Stimulated activated CD4-positive, alpha-beta T cell treated with anti-CD3 and anti-CD28 coated beads, TNF-alpha, amount 100 ng/mL, for 24 hours (primary cell): ENCODE measurements at regions not wholly inside any gene's neighbourhood (a gene's known extent, or its start where the extent isn't known, plus 50 kb on each side); places are given as distances from the start of the nearest gene placed in this dataset.
"Not testable (repeated sequence)": the region's sequence is repeated elsewhere in the genome, so short reads cannot be mapped to it uniquely, and the experiment has no call there.

Experiments
- DNase-seq, 3 experiments: peaks; one replicate each; pipeline ENCODE4 v3.0.0-alpha.2; 2020; ENCODE audit warnings: low read depth in 3 of 3

- DNase-seq, result no peak
These were observed 141.4 kb upstream of the SERTAD2 start for GRCh38 chr2:64795024-64795592.

GRCh38 chr2:64796926-64797325 lies 143.2 kb upstream of the SERTAD2 start:
- no peak for DNase-seq

GRCh38 chr2:64797881-64798575 lies 144.3 kb upstream of the SERTAD2 start:
- no peak for DNase-seq

GRCh38 chr2:64799592-64800252 lies 146.0 kb upstream of the SERTAD2 start:
- no peak for DNase-seq

GRCh38 chr2:64803776-64804175 lies 150.1 kb upstream of the SERTAD2 start:
- DNase-seq, result no peak

GRCh38 chr2:64804651-64805050 lies 150.9 kb upstream of the SERTAD2 start:
- no peak for DNase-seq

- DNase-seq, result peak; percentile 14 to 51 (median 41)
These were observed 153.7 kb upstream of the SERTAD2 start for GRCh38 chr2:64807417-64807816.

- no peak for DNase-seq
These were observed 154.4 kb upstream of the SERTAD2 start for GRCh38 chr2:64808092-64808491.

- no peak for DNase-seq
These were observed 155.0 kb upstream of the SERTAD2 start for GRCh38 chr2:64808754-64809153.

- no peak for DNase-seq
These were observed 155.5 kb upstream of the SERTAD2 start for GRCh38 chr2:64809216-64809615.

- DNase-seq, result no peak
These were observed 158.6 kb upstream of the SERTAD2 start for GRCh38 chr2:64812285-64812684.

GRCh38 chr2:64814007-64814406 lies 160.3 kb upstream of the SERTAD2 start:
- no peak for DNase-seq

- not testable (repeated sequence) for DNase-seq
These were observed 162.8 kb upstream of the SERTAD2 start for GRCh38 chr2:64816526-64816925.

- no peak for DNase-seq
These were observed 163.7 kb upstream of the SERTAD2 start for GRCh38 chr2:64817453-64817852.

GRCh38 chr2:64818664-64819060 lies 164.9 kb upstream of the SERTAD2 start:
- DNase-seq, result no peak

GRCh38 chr2:64819361-64819760 lies 165.6 kb upstream of the SERTAD2 start:
- DNase-seq, result no peak

GRCh38 chr2:64819774-64820688 lies 166.3 kb upstream of the SERTAD2 start:
- peak; percentile 8 to 41 (median 20) for DNase-seq

- DNase-seq, result no peak
These were observed 167.2 kb upstream of the SERTAD2 start for GRCh38 chr2:64820901-64821300.

- no peak for DNase-seq
These were observed 165.4 kb upstream of the SLC1A4 start for GRCh38 chr2:64823794-64824193.

GRCh38 chr2:64825831-64826491 lies 163.2 kb upstream of the SLC1A4 start:
- no peak for DNase-seq

- DNase-seq, result no peak
These were observed 162.5 kb upstream of the SLC1A4 start for GRCh38 chr2:64826703-64827102.

- no peak for DNase-seq
These were observed 160.9 kb upstream of the SLC1A4 start for GRCh38 chr2:64828261-64828660.
